ENCODE measurements at regions not wholly inside any gene's neighbourhood (a gene's known extent, or its start where the extent isn't known, plus 50 kb on each side); places are given as distances from the start of the nearest gene placed in this dataset.

DNA sequence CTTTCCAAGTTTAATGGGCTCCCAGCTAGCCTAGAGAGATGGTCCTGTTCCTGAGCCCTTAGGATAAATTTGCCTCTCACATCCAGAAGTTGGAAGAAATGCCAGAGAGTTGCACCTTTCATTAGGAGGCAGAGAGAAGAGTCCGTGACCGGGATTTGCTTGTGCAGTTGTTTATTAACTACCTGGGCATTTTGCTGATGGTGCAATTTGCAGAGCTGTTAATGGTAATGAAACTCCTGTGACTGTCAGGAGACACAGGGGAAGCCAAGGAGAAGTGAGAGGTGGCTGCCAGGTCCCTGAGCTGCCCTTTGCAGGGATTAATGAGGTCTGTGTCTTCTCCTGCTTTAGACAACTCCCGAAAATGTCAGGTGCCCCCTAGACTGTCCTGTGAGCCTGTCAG, 69.1 kb upstream of the B3GAT1 start:
- TF ChIP-seq, protein P1, sequence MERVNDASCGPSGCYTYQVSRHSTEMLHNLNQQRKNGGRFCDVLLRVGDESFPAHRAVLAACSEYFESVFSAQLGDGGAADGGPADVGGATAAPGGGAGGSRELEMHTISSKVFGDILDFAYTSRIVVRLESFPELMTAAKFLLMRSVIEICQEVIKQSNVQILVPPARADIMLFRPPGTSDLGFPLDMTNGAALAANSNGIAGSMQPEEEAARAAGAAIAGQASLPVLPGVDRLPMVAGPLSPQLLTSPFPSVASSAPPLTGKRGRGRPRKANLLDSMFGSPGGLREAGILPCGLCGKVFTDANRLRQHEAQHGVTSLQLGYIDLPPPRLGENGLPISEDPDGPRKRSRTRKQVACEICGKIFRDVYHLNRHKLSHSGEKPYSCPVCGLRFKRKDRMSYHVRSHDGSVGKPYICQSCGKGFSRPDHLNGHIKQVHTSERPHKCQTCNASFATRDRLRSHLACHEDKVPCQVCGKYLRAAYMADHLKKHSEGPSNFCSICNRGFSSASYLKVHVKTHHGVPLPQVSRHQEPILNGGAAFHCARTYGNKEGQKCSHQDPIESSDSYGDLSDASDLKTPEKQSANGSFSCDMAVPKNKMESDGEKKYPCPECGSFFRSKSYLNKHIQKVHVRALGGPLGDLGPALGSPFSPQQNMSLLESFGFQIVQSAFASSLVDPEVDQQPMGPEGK (CRISPR knock-in tag; IDR thresholded peaks at IDR 0.05; ENCODE audit: borderline replicate concordance), result no peak
- TF ChIP-seq ZNF8 (CRISPR knock-in tag; IDR thresholded peaks at IDR 0.05) (no peak), ZFP3 (CRISPR knock-in tag; IDR thresholded peaks at IDR 0.05) (no peak), ISL1 (CRISPR knock-in tag; IDR thresholded peaks at IDR 0.05) (no peak), BACH2 (CRISPR knock-in tag; IDR thresholded peaks at IDR 0.05; ENCODE audit: borderline replicate concordance) (no peak), GLIS3 (CRISPR knock-in tag; IDR thresholded peaks at IDR 0.05) (no peak), ZNF565 (CRISPR knock-in tag; conservative IDR thresholded peaks at IDR 0.05; ENCODE audit: low read depth) (no peak), PPARA (CRISPR knock-in tag; IDR thresholded peaks at IDR 0.05; ENCODE audit: borderline replicate concordance) (no peak), ZNF70 (CRISPR knock-in tag; IDR thresholded peaks at IDR 0.05) (no peak), TOX (CRISPR knock-in tag; IDR thresholded peaks at IDR 0.05; ENCODE audit: borderline replicate concordance) (no peak)
- TF ChIP-seq, protein P2, sequence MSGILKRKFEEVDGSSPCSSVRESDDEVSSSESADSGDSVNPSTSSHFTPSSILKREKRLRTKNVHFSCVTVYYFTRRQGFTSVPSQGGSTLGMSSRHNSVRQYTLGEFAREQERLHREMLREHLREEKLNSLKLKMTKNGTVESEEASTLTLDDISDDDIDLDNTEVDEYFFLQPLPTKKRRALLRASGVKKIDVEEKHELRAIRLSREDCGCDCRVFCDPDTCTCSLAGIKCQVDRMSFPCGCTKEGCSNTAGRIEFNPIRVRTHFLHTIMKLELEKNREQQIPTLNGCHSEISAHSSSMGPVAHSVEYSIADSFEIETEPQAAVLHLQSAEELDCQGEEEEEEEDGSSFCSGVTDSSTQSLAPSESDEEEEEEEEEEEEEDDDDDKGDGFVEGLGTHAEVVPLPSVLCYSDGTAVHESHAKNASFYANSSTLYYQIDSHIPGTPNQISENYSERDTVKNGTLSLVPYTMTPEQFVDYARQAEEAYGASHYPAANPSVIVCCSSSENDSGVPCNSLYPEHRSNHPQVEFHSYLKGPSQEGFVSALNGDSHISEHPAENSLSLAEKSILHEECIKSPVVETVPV (CRISPR knock-in tag; IDR thresholded peaks at IDR 0.05), result no peak
- TF ChIP-seq, protein P3, sequence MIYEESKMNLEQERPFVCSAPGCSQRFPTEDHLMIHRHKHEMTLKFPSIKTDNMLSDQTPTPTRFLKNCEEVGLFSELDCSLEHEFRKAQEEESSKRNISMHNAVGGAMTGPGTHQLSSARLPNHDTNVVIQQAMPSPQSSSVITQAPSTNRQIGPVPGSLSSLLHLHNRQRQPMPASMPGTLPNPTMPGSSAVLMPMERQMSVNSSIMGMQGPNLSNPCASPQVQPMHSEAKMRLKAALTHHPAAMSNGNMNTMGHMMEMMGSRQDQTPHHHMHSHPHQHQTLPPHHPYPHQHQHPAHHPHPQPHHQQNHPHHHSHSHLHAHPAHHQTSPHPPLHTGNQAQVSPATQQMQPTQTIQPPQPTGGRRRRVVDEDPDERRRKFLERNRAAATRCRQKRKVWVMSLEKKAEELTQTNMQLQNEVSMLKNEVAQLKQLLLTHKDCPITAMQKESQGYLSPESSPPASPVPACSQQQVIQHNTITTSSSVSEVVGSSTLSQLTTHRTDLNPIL (CRISPR knock-in tag; IDR thresholded peaks at IDR 0.05; ENCODE audit: low read depth), result no peak
